ENCODE measurements at regions not wholly inside any gene's neighbourhood (a gene's known extent, or its start where the extent isn't known, plus 50 kb on each side); places are given as distances from the start of the nearest gene placed in this dataset.

GRCh38 chr10:3622845-3623621 is 162.0 kb downstream of the KLF6 start:
- no peak for FAIRE-seq

- FAIRE-seq, result no peak
These were observed 162.6 kb downstream of the KLF6 start for GRCh38 chr10:3622427-3622826.

- no peak for FAIRE-seq
These were observed 164.2 kb downstream of the KLF6 start for GRCh38 chr10:3620818-3621217.

GRCh38 chr10:3619241-3619640 is 165.8 kb downstream of the KLF6 start:
- no peak for FAIRE-seq

DNA sequence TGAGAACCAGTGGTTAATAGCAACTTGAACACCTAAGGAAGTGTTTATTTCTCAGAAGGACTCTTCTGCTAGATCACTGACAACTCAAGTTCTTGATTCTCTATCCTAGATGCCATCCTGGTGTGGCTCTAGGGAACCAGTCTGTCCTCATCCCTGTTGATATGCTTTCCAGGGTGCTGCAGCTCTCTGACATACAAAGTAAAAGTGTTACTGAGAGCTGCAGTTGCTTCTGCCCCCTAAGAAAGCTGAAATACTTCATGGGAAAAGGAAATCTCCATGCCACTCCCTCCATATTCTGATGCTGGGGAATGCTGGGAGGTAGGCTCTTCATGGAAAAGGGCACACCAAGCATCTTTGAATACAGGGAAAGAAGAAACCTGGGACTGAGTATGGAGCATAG is 168.1 kb downstream of the KLF6 start:
- FAIRE-seq, result no peak

DNA sequence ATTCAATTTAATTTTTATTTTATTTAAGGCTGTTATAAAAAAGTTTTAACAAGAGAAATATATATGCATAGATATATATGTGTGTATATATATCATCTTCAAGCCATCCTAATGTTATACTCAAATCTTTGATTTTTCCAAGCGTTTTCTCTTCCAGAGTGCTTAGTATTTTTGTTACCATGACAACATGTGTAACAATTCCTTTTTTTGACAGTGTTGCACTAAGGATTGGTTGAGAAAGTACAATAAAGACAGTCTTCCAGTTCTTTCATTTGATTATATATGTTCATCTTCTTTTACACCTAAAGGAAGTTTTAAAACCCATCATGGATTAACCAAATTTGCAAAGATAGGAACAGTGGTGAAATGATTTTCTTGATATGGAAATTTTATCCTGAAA is 171.7 kb downstream of the KLF6 start:
- FAIRE-seq, result no peak

DNA sequence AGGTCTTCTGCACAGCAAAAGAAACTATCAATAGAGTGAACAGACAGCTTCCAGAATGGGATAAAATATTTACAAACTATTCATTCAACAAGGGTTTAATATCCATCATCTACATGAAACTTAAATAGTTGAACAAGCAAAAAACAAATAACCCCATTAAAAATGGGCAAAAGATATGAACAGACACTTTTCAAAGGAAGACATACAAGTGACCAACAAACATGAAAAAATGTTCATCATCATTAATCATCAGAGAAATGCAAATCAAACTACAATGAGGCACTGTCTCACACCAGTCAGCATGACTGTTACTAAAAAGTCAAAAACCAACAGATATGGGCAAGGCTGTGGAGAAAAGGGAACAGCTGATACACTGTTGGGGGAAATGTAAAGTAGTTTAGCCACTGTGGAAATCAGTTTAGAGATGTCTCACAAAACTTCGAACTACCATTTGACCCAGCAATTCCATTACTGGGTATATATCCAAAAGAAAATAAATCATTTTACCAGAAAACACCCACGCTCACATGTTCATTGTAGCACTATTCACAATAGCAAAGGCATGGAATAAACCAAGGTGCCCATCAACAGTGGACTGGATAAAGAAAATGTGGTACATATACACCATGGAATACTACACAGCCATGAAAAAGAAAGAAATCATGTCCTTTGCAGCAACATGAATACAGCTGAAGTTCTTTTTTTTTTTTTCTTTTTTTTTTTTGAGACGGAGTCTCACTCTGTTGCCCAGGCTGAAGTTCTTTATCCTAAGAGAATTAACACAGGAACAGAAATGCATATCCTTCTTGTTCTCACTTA is 172.6 kb downstream of the KLF6 start:
- FAIRE-seq, result no peak

- no peak for FAIRE-seq
These were observed 178.7 kb downstream of the KLF6 start for GRCh38 chr10:3606309-3606708.

- FAIRE-seq, result no peak
These were observed 179.1 kb downstream of the KLF6 start for GRCh38 chr10:3605882-3606281.

- FAIRE-seq, result no peak
These were observed 189.3 kb downstream of the KLF6 start for GRCh38 chr10:3595736-3596135.

GRCh38 chr10:3593611-3594010 is 191.4 kb downstream of the KLF6 start:
- FAIRE-seq, result no peak

DNA sequence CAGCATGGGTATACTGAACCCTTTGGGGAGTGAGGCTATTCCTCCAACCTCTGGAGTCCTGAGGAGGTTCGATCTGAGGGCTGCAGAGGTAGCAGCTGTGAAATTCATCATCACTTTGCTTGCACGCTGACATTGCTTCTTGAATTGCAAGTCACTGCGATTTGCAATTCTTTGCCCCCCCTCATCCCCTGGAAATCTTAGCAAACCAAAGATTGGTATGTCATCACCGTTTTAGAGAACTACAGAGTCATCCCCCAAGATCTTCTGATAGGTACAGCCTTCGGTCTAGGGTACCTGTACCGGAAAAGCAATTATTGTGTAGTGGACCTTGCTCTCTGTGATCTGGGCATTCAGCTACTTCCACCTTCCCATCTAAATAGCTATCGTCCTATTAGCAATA is 192.6 kb downstream of the KLF6 start:
- no peak for FAIRE-seq

DNA sequence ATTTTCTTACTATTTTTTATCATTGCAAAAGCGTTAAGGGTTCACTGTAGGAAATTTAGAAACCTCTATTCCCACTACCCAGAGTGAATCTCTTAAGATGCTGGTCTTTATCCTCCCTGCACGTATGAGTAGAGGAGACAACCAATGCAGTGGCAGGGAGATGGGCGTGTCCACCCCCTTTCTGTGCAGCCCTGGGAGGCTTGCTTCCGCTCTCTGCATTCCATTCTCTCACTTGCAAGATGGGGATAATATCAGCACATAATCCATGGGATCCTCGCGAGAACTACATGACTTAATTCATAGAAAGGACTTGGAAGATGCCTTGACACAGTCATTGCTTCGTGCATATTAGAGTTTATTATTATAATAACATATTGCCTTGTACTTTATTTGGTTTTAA is 196.2 kb downstream of the KLF6 start:
- FAIRE-seq, result no peak

DNA sequence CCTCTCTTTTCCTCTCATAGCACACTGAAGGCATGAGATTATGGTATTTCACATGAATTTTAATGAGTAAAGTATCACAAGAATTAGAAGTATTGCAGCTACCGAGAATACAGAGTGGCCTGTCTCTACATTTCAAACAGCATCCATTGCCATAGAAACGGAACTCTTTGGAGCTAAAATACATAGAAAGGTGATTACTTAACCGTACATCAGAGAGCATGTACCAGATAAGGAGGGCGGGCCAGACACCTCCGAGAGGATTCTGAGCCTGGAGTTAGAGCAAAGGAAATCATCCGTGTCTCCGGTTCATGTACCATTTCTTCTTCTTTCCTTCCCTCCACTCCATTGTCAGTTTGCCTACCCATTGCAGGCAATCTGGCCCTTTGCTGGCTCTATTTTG is 196.7 kb downstream of the KLF6 start:
- FAIRE-seq, result no peak

DNA sequence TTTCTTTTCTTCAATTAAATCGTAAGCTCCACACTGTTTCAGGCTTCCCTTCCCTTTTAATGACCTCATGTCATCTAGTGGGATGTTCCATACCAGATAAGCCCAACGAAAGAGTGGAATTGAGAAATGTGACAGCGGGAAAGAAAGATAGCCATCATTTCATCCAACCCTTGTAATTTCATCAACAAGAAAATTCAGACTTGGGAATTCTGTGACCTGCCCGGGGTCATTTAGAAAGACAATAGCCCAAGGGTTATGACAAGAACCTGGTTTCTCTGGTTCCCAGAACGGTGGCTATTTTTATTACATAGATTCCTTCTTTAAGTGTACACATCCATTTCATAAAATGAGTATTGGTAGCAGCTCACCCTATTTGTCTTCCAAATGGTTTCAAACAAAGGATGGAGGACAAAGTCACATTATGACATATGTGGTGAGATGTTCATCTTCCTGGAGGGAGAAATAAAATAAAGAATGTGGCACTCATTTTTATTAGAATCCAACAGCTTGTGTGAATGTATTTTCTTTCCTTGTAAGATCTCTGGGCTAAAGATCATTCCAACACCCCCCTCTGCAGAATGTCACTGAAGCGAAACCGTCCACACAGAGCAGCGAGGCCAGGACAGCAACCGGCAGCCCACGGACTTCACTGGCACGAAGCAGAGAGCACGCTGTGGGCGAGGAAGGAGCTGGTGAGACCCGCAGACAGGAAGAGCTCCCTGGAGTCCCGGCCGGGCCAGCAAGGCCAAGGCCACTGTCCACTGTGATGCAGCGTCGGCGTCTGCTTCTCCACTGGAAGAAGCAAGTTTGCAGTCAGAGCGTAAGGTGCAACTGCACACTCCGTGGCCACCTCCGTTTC is 199.9 kb downstream of the KLF6 start:
- FAIRE-seq, result no peak

DNA sequence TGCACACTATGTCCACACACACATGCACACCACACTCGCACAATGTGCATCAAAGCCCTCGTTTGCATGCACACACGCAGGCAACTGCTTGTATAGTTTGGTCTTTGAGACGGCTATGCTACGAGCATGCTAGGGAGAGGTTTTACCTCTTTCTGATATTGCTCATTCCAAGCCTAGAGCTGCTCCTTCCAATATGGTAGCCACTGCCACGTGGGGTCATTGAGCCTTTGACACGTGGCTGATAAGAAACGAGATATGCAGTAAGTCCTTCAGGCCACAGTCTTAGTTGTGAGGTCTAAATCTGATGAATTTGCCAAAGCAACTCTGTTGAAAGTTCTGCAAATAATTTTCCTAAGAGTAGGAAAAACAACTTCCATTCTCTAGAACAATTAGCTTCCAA is 204.4 kb downstream of the KLF6 start:
- FAIRE-seq, result no peak

- no peak for FAIRE-seq
These were observed 205.2 kb downstream of the KLF6 start for GRCh38 chr10:3579845-3580244.

DNA sequence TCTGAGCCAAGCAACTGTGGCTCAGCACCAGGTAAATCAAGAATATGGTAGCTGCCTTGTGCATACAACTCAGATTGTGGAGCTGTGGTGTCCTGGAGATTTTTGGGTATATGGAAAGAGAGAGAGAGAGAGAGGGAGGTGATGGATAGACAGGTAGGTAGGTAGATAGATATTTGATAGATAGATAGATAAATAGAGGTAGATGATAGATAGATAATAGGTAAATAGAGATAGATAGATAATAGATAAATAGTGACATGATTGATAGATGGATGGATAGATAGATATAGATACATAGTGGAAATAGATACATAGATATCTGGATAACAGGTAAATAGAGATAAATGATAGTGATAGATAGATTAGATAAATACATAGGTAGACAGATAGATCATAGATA is 206.3 kb downstream of the KLF6 start:
- no peak for FAIRE-seq

- no peak for FAIRE-seq
These were observed 206.8 kb downstream of the KLF6 start for GRCh38 chr10:3578159-3578558.

- FAIRE-seq, result no peak
These were observed 210.6 kb downstream of the KLF6 start for GRCh38 chr10:3574451-3574850.

DNA sequence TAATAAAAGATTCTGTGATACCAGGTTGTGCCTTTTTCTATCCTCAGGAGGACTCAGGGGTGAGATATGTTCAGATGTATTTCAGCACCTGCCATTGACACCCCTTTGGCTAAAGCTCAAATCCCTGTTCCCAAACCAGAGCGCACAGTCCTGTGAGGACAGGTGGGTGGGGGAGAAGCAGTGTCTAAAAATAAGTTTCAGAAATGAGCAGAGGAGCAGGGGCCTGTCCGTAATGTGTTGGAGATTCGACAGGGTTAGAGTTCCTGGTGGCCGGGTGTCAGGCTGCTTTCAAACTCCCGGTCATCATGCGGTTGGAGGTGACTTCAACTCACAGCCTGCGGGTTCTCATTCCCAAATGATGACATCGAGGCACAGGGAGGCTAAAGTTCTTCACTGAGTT is 211.5 kb downstream of the KLF6 start:
- no peak for FAIRE-seq

- no peak for FAIRE-seq
These were observed 213.6 kb downstream of the KLF6 start for GRCh38 chr10:3571310-3571825.

DNA sequence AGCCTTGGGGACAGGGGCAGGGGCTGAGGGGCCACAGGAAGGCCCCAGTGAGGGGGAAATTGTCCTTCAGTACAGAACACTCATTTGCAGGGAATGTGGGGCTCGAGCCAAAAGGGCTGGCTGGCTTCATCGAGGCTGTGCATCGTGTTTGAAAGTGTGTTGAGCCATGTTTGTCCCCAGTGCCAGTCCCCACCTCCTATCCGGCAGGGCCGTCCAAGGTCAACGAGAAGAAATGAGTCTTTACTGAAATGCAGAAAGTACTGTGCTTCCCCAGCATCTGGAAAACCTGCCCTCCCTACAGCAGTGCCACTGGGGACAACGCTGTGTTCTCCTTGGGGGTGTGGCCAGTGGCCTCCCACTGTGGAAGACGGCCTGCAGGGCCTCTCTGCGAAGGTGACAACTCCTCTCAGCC is 214.1 kb downstream of the KLF6 start:
- no peak for FAIRE-seq
